Fibroblast of pulmonary artery (primary cell): ENCODE measurements at regions not wholly inside any gene's neighbourhood (a gene's known extent, or its start where the extent isn't known, plus 50 kb on each side); places are given as distances from the start of the nearest gene placed in this dataset.

Source experiments
- DNase-seq: peaks from one replicate; pipeline ENCODE4 v3.0.0-alpha.2; 2010; ENCODE audit warnings: low read depth
- H3K4me3 ChIP-seq: replicated peaks from 2 replicates; pipeline ENCODE4 v1.5.1; 2011; ENCODE audit warnings: low read depth, mild to moderate bottlenecking, control low read depth, low read length, moderate library complexity
- CTCF ChIP-seq: IDR thresholded peaks from 2 replicates; pipeline ENCODE4 v1.5.1; 2011; ENCODE audit warnings: mild to moderate bottlenecking, control low read depth, low read length, inconsistent platforms; ENCODE audit errors: missing control alignments

- no peak for DNase-seq
Measured at GRCh38 chr21:22627911-22628310, 1629.7 kb downstream of the NCAM2 start.

GRCh38 chr21:22630953-22631465 lies 1632.8 kb downstream of the NCAM2 start:
- no peak overlapping the region for H3K4me3 ChIP-seq
- no peak for TF ChIP-seq CTCF
- no peak for DNase-seq

More at GRCh38 chr21:22627911-22628310, 1629.7 kb downstream of the NCAM2 start:
- no peak overlapping the region for H3K4me3 ChIP-seq
- TF ChIP-seq CTCF: no peak

- H3K4me3 ChIP-seq: no peak overlapping the region
- TF ChIP-seq CTCF: no peak
- no peak for DNase-seq
Measured at GRCh38 chr21:22632176-22632575, 1634.0 kb downstream of the NCAM2 start.

DNA sequence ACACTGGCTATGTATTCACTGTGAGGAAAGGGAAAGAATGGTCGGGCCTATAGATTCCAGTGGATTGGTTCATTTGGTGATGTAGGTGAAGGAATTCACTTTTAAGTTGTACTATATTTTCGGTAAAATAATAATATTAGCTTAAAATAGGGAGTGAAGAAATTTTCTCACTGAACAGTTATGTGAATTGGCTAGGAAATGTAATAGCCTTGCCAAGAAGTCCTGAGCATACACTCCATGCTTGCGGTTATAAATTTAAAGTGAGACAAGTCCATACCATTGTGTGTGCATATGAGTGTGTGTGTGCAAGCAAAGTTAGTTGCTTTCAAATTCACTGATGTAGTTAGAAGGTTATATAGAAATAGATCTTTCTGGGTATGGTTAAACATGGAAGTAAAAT lies 1651.0 kb downstream of the NCAM2 start:
- no peak for DNase-seq
- no peak overlapping the region for H3K4me3 ChIP-seq
- no peak for TF ChIP-seq CTCF

DNA sequence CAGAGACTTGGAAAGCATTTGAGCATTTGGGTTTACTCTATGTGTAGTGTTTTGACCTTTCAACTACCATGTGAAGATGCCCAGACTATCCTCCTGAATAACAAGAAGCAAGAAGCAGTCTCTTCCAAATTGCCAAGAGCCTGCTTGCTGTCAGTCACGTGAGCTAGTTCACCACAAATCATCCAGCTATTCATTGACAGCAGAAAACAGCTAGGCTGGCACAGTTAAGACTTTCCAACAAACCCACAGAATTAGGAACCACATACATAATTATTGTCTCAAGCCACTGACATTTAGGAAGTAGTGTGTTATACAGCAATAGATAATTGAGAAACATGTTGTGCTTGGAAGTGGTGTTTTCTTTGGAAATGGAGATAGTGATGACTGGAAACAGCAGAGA lies 1652.0 kb downstream of the NCAM2 start:
- no peak for DNase-seq
- TF ChIP-seq CTCF: no peak

DNA sequence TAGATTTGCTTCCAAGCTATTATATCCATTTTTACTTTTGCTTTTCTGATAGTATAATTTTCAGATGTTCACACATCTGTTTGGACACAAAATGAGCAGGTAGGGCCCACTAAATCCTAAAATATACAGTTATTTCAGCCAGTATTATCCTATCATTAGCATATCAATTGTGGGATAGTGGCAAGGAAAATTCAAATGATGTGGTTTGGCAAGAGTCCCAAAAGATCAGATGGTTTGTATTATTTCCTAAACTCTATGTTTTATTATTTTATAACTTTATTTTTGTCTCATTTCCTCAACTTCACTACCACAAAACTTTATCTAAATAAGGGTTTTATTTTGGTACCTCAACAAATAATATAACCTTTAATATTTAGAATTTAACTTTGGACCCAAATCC lies 1659.6 kb downstream of the NCAM2 start:
- no peak overlapping the region for H3K4me3 ChIP-seq
- DNase-seq: no peak
- no peak for TF ChIP-seq CTCF

More for the DNA sequence above, 1652.0 kb downstream of the NCAM2 start:
- no peak overlapping the region for H3K4me3 ChIP-seq

DNA sequence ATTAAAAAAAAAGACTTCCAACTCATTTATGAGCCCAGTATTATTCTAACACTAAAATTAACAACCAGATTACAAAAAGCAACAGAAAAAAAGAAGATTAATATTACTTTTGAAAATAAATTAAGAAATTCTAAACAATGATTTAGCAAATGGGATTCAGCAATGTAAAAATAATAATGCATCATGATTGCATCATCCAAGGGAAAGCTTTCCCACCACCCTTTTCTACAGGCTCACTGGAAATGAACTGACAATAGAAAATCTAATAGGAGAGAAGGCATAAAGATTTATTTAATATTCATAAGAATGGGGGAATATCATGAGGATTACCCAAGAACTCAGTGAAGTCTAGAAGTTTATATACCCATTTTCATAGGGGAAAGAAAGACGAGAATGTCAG lies 1671.9 kb downstream of the NCAM2 start:
- no peak for TF ChIP-seq CTCF

More for the DNA sequence above, 1671.9 kb downstream of the NCAM2 start:
- DNase-seq: no peak
- no peak overlapping the region for H3K4me3 ChIP-seq
